Stimulated activated CD4-positive, alpha-beta T cell treated with anti-CD3 and anti-CD28 coated beads, TNF-alpha, amount 100 ng/mL, for 24 hours (primary cell): ENCODE measurements at regions not wholly inside any gene's neighbourhood (a gene's known extent, or its start where the extent isn't known, plus 50 kb on each side); places are given as distances from the start of the nearest gene placed in this dataset.
"Not testable (repeated sequence)": the region's sequence is repeated elsewhere in the genome, so short reads cannot be mapped to it uniquely, and the experiment has no call there.

Experiments used
- DNase-seq, 3 experiments: peaks; one replicate each; pipeline ENCODE4 v3.0.0-alpha.2; 2020; ENCODE audit warnings: low read depth in 3 of 3

DNA sequence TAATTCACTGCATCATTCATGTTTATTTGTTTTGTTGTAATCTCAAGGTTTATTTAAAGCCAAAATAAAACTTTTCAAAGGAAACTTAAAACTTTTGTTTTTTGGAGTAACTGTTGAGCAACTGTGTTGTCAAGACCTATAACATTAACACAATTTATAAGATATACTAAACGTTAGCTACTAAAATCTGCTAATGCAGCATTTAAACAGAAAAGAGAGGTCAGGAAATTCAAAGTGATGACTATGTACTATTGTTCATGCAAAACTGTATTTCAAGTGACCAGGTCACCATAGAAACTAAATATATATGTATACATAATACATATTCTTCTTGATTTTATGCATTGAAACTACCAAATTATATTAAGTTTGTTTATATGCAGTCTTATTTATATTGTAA lies 1740.9 kb downstream of the EFNA5 start:
- DNase-seq = no peak

DNA sequence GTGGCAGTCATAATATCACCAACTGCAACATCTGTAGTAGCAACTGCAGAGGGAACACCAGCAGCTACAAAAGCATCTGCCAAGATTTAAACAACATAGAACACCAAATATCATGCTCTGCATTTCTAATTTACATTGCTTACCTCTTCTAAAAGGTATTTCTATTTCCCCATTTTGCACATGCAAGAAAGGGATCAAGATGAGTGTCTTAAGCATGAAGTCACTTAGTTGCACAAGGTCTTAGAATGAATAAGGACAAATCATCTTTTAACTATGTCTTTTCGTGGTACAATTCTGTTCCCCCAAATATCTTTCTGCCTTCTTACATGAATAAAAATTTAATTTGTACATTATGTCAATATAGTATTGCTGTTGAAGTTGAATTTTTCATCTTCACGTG lies 1746.4 kb downstream of the EFNA5 start:
- DNase-seq = no peak

DNA sequence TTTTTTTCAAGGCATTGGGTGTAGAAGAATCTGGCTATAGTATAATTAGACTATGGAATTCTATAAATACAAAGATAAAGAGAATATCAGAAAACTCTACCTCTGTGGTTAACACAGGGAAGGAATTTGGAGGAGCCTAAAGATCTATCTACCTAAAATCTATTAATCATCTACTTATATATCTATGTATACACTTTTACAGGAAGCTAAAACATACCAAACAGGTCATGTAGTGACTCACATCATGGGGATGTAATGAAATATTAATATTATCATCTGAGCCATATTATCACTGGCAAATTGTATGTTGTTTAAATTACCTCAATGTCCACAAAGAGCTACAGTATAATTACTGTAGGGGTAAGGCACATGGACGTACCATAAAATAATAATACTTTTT lies 1748.2 kb downstream of the EFNA5 start:
- no peak for DNase-seq

DNA sequence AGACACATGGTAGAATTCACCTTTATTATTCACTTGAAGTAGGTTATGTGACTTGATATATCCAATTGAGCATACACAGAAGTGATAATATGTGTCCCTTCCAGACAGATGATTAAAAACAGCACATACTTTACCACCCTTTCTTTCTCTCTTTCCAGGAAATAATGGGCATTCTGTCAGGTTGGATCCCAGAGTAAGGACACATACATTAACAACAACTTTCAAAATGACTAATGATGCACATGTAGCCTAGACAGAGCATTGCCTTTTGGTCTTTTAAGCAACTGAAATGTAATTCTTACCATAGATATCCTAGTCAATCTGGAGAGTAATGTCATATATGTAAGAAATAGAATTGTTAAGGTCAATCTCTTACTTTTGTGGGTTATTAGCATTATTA lies 1748.7 kb downstream of the EFNA5 start:
- no peak for DNase-seq

DNA sequence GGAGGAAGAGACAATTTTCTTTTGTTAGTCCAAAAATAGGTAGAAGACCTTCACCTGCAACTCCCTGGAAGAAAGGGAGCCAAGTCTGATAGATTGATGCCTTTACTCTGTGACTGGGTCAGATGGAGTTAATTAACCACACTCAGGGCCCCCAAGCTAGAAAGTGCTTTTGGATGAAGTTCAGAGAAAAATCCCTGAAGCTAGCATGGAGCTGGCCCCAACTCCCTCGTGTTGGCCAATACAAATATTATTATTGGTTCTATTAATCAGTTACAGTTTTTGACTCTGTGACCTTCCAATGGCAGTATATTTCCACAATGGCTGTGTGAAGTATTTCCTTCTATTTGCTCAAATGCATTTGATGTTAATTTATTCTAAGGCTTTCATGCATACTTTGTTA lies 1753.5 kb downstream of the EFNA5 start:
- no peak for DNase-seq

DNA sequence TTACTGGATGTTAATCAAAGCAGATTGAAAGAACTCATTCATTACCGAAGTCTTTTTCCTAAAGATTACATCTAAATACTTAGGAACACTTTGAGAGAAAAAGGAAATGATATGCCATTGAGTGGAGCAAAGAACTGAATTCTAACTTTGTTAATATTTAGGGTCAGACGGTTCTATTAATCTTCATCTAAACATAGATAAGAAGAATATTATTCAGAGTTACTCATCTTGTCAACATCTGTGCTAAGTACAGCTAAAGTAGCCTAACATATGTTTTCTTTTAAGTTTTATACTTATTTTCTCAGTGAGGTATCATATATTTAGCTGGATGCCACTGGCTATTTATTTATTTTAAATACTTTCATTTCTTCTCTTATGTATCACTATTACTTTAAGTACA lies 1763.7 kb downstream of the EFNA5 start:
- DNase-seq = no peak

DNA sequence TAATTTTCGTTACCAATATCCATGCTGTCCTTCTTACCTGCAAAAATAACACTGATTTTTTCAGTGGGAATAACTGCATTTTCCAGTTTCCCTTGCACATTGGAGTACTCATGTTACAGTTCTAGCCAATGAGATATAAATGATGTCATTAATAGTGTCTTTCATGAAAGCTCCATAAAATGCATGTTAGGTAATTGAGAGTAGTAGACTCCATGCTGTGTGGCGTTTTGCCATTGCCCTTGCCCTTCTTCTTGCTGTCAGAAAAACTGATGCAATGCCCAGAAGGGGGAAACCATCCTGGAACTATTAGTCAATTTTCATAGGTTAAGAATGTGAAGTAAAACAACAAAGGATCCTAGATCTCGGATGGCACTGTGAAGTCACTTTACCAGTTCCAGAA lies 1765.3 kb downstream of the EFNA5 start:
- no peak for DNase-seq

DNA sequence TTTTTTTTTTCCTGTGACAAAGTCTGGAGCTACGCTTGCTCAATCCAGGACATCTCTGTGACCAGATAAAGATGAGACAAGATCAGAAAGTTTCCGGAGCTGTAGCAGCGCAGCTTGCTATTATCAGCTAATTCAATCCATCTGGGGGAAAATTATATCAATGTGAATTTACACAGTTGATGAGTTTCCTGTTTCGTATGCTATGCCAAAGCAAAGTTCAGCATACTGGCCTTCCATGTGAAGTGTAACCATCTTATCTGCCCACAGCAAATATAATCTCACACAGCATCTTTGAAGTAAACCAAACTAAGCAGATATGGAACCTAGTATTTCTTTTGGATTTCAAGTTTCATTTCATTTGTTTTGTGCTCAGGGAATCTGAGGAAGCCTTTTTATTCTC lies 1767.7 kb downstream of the EFNA5 start:
- no peak for DNase-seq

DNA sequence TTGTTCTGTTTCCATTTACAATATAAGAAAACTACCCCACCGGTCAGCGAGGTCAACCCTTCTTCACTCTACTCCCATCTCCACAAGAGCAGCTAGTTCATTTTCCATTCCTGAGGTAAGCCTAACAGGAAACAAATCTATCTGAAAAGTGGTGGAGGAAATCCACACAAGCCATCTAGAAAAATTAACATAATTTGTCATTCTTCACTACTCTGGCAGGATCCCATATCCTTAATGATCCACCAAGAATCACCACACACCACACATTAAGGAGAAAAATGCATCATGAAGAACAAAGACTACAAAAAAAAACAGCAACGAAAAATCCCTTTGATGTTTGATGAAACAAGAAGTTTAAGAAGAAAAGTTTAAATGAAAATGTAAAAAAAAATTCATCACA lies 1771.0 kb downstream of the EFNA5 start:
- DNase-seq = no peak

DNA sequence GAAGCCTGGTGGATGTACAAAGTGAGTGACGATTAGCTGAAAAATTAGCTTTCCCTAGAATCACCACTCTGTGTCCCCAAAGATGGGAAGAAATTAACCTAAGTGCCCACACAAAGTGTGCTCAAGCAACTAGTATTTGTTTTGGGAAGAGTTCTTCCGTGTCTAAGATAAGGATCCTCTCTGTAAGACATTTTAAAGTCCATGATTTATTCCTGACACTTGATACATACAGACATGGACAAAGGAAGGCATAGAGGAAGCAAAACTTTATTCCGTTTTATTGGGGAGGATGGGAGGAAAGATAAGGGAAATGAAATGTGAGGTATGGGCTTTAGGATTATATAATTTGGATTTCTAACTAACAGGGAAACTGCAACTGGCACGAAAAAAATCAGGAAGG lies 1772.6 kb downstream of the EFNA5 start:
- DNase-seq = no peak

DNA sequence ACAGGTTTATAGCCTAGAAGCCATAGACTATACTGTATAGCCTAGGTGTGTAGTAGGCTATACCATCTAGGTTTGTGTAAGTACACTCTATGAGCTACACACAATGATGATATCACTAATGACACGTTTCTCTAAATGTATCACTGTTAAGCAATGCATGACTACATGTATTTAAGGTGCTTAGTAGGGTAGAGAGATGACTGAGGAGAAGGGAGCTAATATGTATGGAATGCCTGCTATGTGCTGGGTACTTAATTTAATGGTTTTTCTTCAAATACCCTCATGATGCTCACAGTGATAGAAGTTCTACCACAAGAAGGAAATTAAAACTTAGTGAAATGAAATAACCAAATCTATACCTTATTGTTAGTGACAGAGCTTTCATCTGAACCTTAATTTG lies 1785.5 kb downstream of the EFNA5 start:
- no peak for DNase-seq

DNA sequence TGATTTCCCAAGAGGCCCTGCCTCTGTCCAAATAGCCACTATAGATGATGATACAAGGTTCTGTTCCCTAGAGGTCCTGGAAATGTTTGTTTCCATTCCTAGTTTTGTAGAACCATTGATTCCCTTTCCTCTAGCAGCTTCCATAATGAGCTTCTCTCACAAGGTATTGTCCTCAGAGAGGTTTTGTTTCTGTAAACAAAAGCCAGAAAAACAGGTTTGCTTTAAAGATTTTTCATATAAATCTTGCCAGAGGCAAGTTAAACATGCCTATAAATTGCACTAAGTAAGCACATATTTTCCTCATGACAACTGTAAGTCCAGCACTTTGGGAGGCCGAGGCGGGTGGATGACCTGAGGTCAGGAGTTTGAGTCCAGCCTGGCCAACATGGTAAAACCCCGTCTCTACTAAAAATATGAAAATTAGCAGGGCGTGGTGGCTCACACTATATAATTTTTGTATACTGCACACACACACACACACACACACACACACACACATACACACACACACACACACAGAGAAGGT lies 1787.7 kb downstream of the EFNA5 start:
- no peak for DNase-seq

DNA sequence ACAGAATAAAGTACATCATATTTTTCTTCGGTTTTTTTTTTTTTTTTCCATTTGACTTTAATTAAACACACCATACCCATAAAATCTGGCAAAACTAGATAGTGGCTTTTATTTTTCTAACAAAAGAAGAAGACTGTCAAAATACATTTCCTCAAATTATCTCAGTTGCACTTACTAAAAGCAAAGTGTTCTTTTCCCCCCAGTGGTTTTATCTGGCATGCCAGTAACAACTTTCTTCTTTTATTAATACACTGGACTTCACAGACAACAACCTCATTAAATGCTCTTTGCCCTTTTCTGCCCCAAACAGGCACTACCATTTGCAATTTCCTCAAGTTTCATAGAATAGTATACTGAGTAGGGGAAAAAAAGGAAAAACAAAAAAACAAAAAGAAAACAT lies 1792.3 kb downstream of the EFNA5 start:
- no peak for DNase-seq

DNA sequence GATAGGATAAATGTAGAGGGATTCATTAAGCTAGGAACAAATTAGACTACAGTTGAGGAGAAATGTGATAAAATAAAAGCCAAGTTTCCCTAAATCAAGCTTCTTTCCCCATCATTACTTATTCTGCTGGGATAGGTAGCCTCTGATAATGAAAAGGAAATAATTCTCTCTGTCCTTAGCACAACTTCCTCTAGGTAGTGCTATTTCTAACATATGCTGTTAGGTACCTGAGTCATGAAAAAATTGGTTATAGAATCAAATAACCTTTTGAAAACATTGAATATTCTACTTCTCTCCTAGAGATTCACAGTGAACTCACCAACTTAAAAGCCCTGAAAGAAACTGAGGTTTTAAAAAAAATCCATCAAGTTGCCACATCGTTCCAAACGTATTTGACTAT lies 1793.1 kb downstream of the EFNA5 start:
- no peak for DNase-seq

DNA sequence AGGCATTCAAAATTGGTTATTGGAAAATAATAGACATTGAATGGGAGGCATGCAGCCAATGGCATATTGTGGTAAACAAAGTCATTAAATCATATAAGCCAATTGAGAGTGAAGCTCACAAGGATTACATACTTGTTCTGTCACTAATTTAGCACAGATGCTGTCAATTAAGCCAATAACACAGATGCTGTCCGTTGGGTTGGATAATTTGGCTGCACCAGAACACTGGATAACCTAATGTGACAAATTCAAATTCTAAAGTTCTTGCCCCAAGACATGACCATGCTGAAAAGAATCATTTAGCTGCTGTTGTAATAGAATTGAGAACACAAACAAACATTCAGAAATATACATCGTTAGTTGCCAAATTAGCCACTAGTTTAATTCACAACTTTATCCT lies 1796.4 kb downstream of the EFNA5 start:
- DNase-seq = no peak

DNA sequence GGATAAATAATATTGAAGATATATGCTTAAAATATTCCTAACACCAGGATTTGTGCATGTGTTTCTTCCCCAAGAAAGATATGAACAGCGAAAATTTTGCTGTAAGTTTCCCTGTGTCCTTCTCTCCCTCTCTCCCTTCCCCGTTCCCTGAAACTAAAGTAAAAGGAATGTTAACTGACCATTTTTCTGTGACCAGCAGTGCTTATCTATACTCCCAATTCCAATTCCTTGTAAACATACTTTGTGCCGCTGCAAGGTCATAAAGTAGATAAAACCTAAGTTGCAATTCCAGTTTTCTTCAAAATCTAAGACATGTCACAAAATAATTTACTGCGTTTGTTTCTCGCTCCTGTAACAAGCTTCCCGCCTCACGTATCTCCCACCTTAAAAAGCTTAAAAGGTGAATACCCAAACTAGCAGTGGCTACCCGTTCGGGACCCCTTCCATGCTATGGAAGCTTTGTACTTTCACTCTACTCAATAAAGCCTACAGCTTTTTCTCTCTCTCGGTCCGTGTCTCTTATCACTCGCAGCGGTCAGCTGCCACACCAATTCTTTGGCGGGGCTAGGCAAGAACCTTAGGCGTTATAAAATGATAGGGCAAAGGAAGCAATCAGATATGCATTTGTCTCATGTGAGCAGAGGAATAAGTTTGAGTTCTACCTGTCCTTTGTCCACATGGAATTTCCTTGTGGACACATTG lies 1798.0 kb downstream of the EFNA5 start:
- DNase-seq = no peak

DNA sequence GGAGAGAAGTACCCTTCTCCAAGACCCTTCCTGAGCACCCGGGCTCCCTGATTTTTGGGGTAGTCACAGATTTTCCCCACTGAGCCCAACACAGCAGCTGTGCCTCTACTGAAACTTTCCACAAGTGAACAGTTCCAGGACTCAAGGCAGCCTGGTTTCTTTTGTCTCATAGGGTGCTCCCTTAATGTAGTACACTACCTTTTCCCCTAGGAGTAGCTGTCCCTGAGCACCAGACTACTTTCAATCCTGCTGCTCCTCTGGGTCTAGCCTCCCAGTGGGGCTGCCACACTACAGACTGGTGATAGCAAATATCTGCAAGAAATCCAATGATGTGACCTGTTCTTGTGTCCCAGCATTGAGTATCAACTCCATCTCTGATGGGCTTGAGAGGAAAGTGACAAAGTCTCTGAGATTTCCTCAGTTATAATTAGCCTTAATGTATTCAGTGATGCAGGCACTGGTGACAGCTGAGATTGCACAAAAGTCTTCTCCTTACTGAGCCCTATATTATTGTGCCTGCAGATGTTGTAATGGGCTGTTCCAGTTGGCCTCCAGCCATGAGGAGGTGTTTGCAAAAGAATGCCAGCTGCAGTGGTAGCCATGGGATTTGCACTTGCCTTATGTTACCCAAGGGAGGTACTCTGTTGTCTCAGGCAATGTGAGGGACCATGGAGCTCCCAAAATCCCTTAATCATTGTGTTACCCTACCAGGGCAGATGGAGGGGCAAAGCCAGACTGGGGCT lies 1802.5 kb downstream of the EFNA5 start:
- DNase-seq = no peak

DNA sequence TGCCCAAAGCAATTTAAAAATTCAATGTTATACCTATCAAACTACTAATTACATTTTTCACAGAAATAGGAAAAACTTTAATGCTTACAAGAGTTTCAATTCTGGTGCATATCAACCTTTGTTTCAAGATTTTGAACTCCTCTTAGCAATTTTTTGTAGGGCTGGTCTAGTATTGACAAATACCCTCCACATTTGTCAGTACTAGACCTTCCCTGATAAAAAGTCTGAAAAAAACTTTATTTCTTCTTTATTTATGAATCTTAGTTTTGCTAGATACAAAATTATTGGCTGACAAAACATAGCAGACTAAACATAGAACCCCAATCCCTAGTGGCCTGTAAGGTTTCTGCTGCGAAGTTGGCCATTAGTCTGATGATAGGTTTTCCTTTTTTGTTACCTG lies 1804.9 kb downstream of the EFNA5 start:
- DNase-seq = no peak

DNA sequence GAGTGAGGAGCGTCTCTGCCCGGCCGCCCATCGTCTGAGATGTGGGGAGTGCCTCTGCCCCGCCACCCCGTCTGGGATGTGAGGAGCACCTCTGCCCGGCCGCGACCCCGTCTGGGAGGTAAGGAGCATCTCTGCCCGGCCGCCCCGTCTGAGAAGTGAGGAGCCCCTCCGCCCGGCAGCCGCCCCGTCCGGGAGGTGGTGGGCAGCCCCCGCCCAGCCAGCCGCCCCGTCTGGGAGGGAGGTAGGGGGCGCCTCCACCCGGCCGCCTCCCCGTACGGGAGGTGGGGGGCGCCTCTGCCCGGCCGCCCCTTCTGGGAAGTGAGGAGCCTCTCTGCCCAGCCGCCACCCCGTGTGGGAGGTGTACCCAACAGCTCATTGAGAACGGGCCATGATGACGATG lies 1811.4 kb downstream of the EFNA5 start:
- not testable (repeated sequence) for DNase-seq

DNA sequence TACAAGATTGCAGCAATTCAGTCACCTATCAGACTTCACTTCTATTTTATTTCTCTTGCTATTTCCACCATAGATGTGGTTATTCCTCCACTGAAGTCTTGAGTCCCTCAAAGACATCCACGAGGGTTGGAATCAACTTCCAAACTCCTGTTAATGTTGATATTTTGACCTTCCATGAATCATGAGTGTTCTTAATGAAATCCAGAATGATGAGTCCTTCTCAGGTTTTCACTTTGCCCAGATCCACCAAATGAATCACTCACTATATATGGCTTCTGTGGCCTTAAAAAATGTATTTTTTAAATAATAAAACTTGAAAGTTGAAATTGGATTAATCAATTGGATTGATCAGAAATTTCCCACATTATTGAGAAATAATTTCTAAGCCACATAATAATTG lies 1821.0 kb downstream of the EFNA5 start:
- no peak for DNase-seq

DNA sequence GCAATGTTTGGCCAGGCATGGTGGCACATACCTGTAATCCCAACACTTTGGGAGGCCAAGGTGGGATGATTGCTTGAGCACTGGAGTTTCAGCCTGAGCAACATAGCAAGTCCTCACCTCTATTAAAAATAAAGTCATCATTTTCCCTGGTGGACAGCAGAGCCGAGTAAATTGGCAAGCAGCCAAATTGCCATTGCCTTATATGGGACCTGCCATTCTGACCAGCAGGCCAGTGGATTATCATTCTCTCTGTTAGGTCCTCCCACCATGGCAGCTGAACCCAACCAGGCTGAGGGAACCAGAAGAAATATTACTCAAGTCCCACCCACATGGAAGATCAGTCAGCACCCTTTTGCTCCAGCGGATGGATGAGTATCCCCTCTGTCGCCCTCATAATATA lies 1829.9 kb downstream of the EFNA5 start:
- no peak for DNase-seq

DNA sequence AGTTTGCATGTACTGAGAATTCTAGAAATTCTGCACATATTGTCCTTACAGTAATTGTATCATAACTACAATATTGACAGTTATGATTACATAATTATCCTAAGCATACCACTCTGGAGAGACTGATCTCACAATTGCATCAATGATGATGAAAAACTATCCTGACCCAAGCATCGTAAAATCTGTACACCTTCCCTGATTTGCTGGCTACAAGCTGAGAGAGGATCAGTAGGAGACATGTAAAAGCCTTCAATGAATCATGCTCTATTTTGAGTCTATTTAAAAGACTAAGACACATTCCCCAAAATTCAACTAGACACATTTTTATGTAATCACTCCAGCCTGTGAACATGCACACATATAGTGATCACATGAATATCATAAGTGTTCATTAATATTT lies 1833.8 kb downstream of the EFNA5 start:
- DNase-seq = no peak

DNA sequence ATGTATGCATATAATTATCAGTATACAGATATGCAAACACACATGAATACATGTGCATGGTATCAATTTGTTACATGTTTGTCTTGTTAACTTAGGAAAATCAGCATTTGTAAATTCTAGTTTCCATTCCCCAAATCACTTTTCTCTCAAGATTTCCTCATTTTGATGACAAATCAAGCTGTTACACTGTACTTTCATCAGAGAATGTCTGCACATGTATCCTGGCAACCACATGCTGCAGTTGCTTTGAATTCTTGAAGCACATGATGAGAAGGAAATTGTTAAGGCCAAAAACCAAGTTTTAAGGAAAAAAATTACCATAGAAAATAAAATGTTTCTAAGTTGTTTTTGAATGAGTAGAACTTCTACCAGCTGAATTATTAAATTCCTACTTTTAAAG lies 1834.5 kb downstream of the EFNA5 start:
- no peak for DNase-seq

DNA sequence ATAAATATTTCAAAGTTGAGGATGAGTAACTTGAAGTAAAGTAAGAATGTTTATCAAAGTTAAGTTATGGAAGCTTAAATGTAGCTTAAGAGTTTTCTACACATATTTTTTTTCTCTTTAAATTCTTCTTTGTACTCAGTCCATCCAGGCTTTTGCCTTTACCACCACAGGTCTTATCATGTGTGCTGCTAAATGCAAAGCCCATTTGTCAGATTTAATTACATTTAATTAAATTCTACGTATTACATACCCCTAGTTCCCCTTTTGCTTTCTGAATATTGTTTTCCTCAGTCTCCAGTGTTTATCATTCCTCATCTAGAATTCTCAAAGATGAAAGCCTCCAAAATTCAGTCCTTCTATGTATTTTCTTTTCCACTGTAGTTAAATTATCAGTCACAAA lies 1841.9 kb downstream of the EFNA5 start:
- no peak for DNase-seq
